Colonic mucosa (tissue), 4 donors: ENCODE measurements at regions not wholly inside any gene's neighbourhood (a gene's known extent, or its start where the extent isn't known, plus 50 kb on each side); places are given as distances from the start of the nearest gene placed in this dataset.

Experiments
- DNase-seq: peaks from one replicate; pipeline ENCODE4 v3.0.0-alpha.2; 2020
- H3K27ac ChIP-seq: fragments of 200-600 bp; one replicate; pipeline ENCODE4 v1.8.0; 2021
- H3K27me3 ChIP-seq: fragments of 200-600 bp; one replicate; pipeline ENCODE4 v1.8.0; 2021
- H3K36me3 ChIP-seq: fragments of 200-600 bp; one replicate; pipeline ENCODE4 v1.8.0; 2021
- H3K4me1 ChIP-seq: fragments of 200-600 bp; one replicate; pipeline ENCODE4 v1.8.0; 2021; ENCODE audit warnings: mild to moderate bottlenecking
- H3K4me3 ChIP-seq: fragments of 200-600 bp; one replicate; pipeline ENCODE4 v1.8.0; 2021
- H3K9ac ChIP-seq, 2 donors: one replicate each; pipeline ENCODE4 v1.7.0; 2013; ENCODE audit warnings: control low read depth in 2 of 2, low read depth in 2 of 2, low read length in 2 of 2
- H3K9me3 ChIP-seq: fragments of 200-600 bp; one replicate; pipeline ENCODE4 v1.8.0; 2021
- CTCF ChIP-seq: fragments of 200-600 bp; IDR thresholded peaks from one replicate; pipeline ENCODE4 v1.8.0; 2022; ENCODE audit warnings: antibody characterized with exemption, mild to moderate bottlenecking
- intact Hi-C: fragments of 100-400 bp; cut with DNase I; formaldehyde crosslinking; loops from one replicate; pipeline ENCODE4 v1.14.1; 2022
- donor health status: healthy.
- donor health status: DM: no; HTN: no; CAD: no.
- donor health status: DM: no; HTN: no; CAD: no.

GRCh38 chr5:3118340-3118739 is 366.9 kb upstream of the IRX2 start:
- no peak for DNase-seq
- no peak overlapping the region for H3K27ac ChIP-seq
- no peak overlapping the region for H3K9ac ChIP-seq
- intact Hi-C loops, result no loop called here
- H3K9me3 ChIP-seq, result no peaks in the 10 kb centered on the region
- TF ChIP-seq CTCF, result no peak
- no peaks in the 10 kb centered on the region for H3K36me3 ChIP-seq
- H3K4me3 ChIP-seq, result no peak overlapping the region
- no peaks in the 10 kb centered on the region for H3K4me1 ChIP-seq
- peaks cover 3% of the 10 kb centered on the region for H3K27me3 ChIP-seq

GRCh38 chr5:3116366-3116765 is 364.9 kb upstream of the IRX2 start:
- no peak for TF ChIP-seq CTCF
- intact Hi-C loops, result no loop called here
- Histone ChIP-seq H3K4me3 (no peak overlapping the region), H3K9me3 (no peaks in the 10 kb centered on the region), H3K27ac (no peak overlapping the region), H3K4me1 (no peaks in the 10 kb centered on the region), H3K27me3 (peaks cover 3% of the 10 kb centered on the region), H3K9ac (no peak overlapping the region), H3K36me3 (no peaks in the 10 kb centered on the region)
- DNase-seq, result no peak

GRCh38 chr5:3114467-3114866 is 363.0 kb upstream of the IRX2 start:
- no peak for DNase-seq
- TF ChIP-seq CTCF, result no peak
- Histone ChIP-seq H3K4me3 (no peak overlapping the region), H3K9ac (no peak overlapping the region), H3K27ac (no peak overlapping the region), H3K36me3 (no peaks in the 10 kb centered on the region), H3K9me3 (no peaks in the 10 kb centered on the region), H3K27me3 (peaks cover 3% of the 10 kb centered on the region), H3K4me1 (no peaks in the 10 kb centered on the region)
- intact Hi-C loops, result no loop called here

GRCh38 chr5:3110371-3110770 is 358.9 kb upstream of the IRX2 start:
- no peak for DNase-seq
- TF ChIP-seq CTCF, result no peak
- H3K4me3 ChIP-seq, result no peak overlapping the region
- no peaks in the 10 kb centered on the region for H3K9me3 ChIP-seq
- H3K9ac ChIP-seq, result no peak overlapping the region
- intact Hi-C loops, result no loop called here
- no peaks in the 10 kb centered on the region for H3K4me1 ChIP-seq
- no peak overlapping the region for H3K27ac ChIP-seq
- no peaks in the 10 kb centered on the region for H3K36me3 ChIP-seq
- H3K27me3 ChIP-seq, result no peaks in the 10 kb centered on the region

- no peak for DNase-seq
- Histone ChIP-seq H3K27me3 (no peaks in the 10 kb centered on the region), H3K4me1 (no peaks in the 10 kb centered on the region), H3K27ac (no peak overlapping the region), H3K36me3 (no peaks in the 10 kb centered on the region), H3K9ac (no peak overlapping the region), H3K4me3 (no peak overlapping the region), H3K9me3 (no peaks in the 10 kb centered on the region)
- TF ChIP-seq CTCF, result no peak
- intact Hi-C loops, result no loop called here
These were observed 355.7 kb upstream of the IRX2 start for GRCh38 chr5:3107156-3107611.

GRCh38 chr5:3105581-3105980 is 354.1 kb upstream of the IRX2 start:
- Histone ChIP-seq H3K9me3 (no peaks in the 10 kb centered on the region), H3K36me3 (no peaks in the 10 kb centered on the region), H3K27me3 (no peaks in the 10 kb centered on the region), H3K9ac (no peak overlapping the region), H3K4me3 (no peak overlapping the region), H3K4me1 (no peaks in the 10 kb centered on the region), H3K27ac (no peak overlapping the region)
- no peak for TF ChIP-seq CTCF
- intact Hi-C loops, result no loop called here
- DNase-seq, result no peak
